NOMO-1 treated with dmso at 0.1 percent for 144 hours (cell line): ENCODE measurements at regions not wholly inside any gene's neighbourhood (a gene's known extent, or its start where the extent isn't known, plus 50 kb on each side); places are given as distances from the start of the nearest gene placed in this dataset.
"Not testable (repeated sequence)": the region's sequence is repeated elsewhere in the genome, so short reads cannot be mapped to it uniquely, and the experiment has no call there.

Experiments
- DNase-seq: peaks from one replicate; lab custom pipeline; 2025; ENCODE audit not compliant: unreplicated experiment; lab: John Stamatoyannopoulos, UW

DNA sequence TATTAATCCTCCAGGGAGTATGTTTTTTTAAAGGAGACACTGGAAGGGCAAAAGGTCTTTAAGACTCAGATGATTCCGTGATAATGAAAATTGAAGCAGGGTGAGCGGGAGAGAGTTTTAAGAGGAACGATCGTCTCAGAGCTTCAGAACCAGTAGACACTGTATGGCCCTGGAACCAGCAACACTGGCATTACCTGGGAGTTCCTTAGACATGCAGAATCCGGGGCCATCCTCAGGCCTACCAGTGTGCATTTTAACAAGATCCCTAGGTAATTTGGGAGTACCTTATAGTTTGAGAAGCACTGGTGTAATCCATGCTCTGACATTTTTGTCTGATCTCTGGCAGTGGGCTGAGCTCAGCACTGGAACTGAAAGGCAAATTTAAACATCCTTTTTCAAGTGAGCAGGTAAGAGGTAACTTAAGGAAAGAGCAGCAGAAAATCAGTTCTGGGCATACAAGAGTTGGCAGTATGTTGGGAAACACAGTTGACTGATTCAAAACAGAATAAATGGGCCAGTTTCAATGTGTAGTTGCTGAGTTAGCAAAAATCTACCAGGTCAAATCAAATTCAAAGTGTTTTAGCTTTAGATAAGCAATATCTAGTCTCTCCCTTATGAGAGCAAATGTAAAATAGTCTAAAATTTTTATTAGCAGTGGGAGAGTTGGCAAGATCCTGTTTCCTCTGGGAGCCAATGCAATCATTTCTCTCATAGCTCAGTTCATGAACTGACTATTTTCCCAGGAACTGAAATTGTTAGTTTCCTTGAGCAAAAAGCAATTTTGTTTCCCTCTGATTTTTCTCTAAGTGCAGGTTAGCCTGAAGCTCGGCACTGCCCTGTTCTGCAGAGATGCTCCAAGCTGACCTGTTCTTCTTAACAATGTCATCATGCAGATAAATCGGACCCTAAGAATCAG, 97.2 kb upstream of the ELMO1 start:
- no peak for DNase-seq

DNA sequence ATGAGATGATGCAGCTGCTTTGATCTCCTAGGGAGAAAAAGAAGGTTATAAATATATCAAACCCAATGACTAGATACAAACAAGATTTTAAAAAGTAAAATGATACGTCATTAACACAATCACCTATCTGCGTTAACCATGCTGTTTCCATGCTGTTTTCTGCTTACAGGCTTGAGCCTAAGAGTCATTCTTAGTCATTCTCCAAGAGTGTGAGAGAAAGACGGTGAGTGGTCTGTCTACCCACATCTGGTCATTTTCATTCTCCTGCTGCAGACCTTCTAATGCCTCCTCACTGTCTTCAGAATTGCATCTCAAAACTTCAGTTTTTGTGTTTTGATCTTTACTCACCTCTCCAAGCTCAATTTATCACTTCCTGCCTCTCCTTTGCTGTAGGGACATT, 98.0 kb upstream of the ELMO1 start:
- no peak for DNase-seq

DNA sequence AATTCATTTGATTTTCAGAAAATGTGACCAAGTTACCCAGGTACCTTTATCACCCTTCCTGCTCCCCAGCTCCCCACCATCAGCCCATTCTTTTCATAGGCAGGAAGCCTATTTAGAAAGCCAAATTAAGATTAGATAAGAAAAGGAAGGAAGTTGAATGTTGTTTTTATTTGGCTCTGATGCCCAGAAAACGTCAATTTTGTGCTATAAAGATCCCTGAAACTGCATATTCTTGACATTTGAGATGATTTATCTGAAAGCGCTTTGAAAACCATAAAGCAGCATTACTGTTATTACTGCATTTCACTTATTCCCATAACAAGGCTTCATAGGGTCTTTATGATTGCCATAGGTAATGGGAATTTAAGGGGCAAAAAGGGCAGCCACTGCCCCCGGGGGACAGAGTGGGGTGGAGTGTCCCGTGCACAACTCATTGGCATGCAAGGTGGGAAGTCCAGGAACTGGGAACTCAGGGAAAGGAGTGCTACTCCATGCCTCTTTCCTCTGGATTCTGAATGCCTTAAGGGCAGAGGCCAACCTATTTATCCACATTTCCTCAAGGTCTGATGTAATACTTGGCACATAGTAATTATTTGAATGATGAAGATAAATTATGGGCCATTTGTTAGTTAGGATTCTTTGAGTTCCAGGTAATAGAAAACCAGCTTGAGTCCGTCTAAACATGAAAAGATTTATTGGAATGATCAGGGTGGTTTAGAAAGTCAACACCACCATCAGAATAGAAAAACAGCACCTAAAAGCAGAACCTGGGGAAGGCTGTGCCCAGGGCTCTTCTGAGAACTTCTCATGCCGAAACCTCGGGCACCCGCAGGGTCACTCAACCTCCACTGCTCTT, 100.6 kb upstream of the ELMO1 start:
- no peak for DNase-seq

DNA sequence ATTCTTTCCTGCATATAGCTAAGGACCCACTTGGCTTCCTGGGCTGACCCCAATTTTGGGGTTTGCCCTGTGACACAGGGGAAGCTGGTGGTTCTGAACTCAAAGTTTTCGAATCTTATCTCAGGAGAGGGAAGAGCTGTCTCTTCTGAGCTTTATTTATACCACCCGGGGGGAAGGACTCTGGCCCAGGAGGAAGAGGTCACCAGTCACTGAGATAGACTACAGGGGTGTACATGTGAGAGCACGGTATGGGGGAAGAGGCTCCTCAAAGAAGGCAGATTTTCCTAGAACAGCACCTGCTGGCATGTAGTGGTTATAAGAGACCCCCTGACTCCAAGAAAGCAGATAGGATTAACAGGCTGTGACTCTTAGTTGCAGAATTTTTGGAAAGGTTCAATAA, 101.8 kb upstream of the ELMO1 start:
- no peak for DNase-seq

DNA sequence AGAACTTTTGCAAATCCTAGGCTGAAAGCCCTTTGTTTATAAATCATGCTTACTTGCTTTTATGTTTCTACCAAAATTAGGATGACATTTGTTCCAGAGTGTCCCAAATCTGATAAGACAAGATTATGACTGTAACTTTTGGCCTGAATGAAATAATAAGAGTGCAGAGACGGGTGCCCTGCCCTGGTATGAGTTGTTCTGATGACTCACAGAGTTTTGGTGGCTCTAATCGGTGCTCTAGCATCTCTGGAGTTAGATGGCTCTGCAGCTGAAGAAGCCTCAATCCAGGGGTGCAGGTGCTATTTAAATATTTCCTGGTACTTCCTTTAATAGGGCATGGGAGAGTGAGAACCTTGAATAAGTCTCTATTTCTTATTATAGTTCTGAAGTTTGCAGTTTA, 102.2 kb upstream of the ELMO1 start:
- DNase-seq: no peak

DNA sequence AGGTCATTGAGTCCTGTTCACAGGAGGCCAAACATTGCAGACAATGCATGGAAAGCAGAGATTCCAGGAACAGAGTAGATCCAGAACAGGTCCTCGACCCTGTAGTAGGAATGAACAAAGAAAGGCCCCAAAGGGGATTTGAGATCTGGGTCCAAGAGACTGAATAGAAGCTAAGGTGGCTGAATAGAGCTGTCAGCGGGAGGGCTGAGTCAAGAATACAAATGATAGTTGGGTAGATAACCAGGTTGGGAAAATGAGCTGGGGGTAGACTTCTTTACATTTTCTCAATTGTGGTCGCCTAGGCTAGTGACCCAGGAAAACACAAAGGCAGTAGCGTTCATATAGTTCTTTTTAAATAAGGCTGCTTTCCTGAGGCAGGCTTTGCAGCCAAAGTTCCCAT, 103.4 kb upstream of the ELMO1 start:
- DNase-seq: no peak

DNA sequence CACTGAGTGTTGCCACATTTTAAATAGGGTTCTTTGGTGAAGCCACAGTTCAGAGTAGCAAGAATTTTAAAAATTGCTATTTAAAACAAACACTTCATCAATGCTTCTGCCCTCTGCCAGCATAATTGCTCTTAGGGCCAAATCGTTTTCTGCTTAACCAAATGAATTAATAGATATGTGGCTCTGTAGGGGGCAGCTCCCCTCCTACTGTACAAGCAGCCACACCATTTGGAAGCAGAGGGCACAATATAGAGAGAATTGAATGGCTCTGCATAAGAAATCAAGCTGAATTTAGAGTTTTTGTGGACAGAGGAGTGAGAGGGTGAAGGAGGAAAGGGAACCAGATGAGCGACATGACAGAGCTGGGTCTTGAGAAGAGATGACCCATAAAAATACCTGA, 103.8 kb upstream of the ELMO1 start:
- not testable (repeated sequence) for DNase-seq

DNA sequence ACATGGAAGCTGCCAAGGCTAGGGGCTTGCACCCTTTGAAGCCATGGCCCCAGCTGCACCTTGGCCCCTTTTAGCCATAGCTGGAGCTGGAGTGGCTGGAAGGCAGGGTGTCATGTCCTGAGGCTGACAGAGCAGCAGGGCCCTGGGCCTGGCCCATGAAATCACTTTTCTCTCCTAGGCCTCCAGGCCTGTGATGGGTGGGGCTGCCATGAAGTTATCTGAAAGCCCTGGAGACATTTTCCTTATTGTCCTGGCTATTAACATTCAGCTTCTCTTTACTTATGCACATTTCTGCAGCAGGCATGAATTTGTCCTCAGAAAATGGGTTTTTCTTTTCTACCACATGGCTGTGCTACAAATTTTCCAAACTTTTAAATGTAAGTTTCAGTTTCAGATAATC, 106.9 kb upstream of the ELMO1 start:
- DNase-seq: no peak

DNA sequence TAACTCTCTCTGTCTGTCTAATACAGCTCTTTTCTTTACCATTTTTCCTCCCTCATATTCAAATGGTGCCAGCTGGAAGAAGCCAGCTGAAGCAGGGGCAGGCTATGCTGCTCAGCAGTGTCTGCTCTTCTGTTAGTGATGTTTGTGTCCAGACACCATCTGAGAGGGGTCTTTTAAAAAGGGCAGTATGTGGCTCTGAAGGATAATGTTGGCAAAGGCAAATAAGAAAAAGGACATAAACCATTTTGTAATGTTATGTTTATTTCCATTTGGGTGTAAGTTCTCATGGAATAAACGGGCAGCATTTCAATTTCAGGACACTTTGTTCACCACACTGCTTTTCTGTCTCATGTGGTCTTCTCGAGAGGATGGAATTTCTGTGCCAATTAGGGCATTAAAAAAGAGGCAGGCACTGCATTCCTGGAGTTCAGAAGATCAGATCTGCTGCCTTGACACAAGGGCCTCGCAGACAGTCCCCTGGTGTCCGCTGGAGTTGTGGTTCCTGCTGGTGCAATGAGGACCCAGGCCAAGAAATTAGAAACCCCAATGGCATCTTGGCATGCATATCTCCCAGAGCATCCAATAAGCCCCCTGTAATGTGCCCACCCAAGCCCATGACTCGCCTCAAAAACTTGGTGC, 109.0 kb upstream of the ELMO1 start:
- DNase-seq: no peak

DNA sequence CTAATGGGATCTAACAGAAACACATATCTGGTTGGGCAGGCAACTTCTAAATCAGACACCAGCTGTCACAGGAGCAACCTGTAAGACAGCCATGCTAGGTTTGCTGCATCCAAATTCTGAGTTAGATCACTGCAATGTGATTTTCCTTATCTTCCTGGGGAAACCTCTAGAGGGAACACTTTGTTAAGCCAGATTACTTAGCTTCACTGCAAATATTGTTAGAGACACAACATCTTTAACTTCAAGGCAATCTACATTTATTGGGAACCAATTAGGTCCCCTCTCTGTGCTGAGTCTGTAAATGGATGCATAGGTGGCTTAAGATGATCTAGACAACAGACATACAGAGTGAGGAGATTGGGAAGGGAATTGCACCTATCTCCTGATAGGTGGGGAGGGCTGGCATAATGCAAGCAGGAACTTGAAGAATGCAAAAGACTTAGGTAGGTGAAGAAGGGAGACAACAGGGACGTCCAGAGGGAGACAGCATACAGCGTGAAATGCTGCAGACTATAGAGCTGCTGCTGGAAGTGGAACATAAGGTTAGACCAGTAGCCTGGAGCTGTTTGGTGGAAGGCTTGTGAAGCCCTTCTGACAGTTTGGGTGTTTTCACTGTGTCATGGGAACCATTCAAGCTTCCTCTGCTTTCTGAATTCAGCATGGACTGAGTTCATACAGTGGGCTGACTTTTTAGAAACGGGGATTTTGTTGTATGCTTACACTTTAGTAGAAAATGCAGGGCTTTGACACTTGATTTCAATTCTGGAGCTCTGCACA, 109.8 kb upstream of the ELMO1 start:
- no peak for DNase-seq

DNA sequence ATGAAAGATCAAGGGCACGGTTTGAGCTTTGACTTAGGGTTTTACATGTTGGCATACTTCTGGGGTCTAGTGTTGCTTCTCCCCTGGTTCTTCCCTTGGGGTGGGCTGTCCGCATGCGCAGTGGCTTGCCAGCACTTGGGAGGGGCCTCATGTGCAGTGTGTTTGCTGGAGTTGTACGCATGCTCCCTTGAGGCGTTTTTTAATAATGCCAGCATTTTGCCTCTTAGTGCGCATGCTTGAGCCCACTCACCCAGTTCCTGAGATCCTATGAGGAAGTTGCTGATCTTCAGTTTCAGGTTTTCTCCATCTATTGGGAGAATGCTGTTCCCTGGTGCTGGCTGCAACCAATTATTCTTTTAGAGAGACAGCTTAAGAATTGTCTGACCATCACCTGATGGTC, 113.4 kb upstream of the GPR141 start:
- no peak for DNase-seq

DNA sequence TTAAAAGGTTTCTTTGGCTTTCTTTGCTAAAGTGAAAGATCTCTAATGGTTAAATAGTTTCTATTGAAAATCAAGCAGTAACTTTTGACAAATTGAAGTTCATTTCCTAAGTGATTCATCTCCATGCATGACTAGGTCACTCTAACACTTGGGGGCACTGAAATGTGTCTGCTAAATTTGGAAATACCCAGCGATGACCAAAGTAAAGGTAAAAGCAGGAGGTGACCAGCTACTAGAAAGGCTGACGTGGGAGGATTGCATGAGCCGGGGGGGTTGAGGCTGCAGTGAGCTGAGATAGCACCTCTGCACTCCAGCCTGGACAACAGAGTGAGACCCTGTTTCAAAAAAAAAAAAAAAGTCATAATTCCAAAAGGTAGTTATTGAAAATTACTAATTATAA, 111.8 kb upstream of the GPR141 start:
- no peak for DNase-seq

DNA sequence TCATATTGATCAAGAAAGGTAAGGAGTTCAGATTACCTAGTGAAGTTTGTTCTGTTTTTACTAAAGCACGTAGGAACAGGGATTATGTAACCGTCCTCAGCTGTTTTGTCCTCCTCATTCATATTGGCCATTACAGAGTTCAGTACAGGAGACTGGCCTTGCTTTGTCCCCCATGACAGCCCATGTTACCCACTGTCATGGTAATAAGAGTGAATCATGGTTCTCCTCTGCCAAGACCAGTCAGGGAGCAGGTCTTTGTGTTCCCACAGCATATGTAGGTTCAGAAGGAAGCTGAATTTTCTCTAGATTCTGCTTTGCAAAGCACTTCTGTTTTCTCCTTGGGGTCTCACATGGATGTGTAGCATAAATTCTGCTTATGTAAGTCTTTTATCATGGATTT, 106.2 kb upstream of the GPR141 start:
- no peak for DNase-seq

DNA sequence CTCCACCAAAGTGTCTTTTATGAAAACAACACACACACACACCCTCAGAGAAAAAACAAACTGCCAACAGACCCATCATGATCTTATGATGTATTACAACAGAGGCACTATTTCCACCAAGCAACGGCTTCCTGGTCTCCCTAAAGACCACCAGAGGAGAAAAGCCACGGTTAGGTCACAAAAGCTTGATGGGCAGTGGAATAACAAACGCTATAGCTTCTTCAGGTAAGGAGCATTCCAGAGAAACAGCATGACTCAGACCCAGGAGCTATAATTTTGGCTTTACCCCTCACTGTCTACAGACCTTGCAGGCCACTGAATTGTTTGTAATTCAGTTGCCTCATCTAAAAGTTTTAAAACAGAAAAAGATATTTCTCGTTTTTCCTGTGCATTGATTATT, 105.7 kb upstream of the GPR141 start:
- no peak for DNase-seq

DNA sequence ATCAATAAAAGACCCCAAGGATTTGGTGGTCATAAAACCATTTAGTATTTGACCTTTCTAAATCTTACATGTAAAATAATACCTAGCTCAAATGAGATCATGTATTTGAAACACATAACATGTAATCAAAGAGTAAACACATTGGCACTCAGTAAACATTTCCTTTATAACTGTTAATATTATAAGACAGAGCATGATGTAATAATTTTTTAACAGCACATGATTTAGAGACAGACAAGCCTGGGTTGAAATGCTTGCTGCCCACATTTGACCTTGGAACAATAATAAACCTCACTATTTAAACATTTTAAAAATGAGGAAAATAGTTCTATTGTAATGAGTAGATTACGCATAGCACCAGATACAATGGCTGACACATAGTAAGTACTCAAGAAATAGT, 105.2 kb upstream of the GPR141 start:
- no peak for DNase-seq

DNA sequence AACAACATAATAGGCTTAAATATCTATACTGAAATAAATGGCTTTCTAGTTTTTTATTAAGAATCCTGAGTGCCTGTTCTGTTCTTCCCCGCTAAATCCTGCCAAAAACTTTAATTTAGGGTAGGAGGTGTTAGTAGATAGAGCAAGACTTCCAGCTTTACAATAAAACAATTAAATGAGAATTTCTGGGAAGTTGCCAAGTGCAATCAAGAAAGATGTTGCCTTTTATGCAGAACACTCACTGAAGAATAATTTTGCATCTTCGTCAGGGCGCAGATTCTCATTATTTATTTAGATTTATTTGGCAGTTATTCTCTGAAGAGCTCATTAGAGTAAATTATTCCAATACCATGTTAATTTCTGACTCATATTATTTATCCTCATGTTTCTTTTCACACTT, 103.2 kb upstream of the GPR141 start:
- DNase-seq: no peak

DNA sequence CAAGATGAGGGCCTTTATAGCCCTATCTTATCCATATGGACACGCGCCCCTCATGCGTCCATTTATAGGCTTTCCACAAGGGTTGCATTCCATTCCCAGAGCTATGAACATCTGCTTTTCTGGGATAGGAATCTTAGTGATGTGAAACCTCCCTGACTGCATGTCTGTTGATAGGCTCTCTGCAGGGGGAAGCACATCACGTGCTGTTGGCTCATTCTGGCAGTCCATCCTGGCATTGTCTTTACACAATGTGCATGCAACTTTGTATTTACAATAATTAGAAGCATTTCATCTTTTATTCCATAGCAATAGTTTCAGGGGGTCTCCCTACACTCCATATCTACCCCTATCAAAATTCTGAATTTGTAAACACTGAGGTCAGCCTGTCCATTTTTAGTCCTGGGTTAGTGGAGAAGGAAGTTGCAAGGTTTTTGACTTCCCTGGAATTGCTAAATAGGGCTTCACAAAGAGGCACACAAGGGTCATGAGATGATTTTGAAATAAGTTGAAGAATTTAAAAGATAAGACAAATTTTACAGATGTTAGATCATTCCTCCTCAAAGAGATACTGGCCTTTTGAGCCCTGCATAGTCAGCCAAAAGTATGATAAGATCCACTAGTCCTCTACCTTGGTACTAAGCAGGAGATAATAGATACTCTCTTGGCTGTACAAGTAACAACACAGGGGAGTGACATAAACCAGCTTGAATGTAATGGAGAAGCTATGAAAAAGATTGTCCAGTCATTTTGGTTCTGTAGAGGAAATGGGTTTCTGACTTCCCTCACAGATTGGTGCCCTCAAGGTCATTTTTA, 98.7 kb upstream of the GPR141 start:
- not testable (repeated sequence) for DNase-seq

DNA sequence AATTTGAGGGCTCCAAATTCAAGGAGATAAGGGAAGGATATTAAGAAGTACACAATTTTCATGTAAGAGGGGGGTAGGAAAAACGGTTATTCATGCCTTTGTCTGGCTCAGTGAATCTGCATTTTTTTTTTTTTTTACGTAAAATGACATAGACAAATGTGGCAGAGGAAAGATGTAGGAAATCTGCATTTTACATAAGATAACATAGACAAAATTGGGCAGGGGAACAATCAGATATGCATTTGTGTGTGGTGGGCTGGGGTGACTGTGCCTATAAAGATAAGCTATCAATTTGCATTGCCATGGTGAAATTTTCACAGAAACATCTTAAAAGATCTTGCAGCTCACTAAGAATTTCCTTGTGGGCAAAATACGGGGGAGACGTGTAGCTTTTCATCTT, 92.7 kb upstream of the GPR141 start:
- DNase-seq: no peak

DNA sequence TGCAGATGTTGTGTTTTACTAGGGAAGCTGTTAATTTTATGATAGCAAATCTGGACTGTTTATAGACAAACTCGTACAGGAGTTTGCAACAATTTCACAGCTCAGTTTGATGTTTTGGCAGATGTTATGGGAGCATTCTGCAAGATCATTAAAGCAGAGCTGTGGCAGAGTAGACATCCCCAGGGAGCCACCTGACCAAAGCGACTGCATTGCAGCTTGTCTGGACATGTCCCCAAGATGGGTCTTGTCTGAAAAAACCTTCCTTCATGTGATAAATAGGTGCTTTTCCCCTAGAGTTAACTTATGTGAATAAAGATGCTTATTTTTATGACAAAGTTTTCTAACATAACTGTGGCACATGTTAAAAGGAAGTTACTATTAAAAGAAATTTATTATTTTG, 91.2 kb upstream of the GPR141 start:
- DNase-seq: no peak

DNA sequence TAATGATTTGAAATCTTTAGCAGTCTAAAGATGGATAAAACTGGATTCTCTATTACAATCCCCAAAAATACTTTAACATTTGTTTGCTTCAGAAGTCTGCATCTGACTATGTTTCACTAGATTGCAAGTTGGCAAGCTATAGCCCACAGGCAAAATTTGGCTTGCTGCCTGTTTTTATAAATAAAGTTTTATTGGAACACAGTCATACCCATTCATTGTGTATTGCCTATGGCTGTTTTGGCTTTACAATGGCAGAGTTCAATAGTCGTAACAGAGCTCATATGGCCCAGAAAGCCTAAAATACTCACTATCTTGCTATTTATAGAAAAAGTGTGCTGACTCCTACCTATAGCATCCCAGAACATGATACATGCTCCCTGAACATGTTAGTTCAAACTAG, 89.0 kb upstream of the GPR141 start:
- no peak for DNase-seq
